ENCODE measurements at regions not wholly inside any gene's neighbourhood (a gene's known extent, or its start where the extent isn't known, plus 50 kb on each side); places are given as distances from the start of the nearest gene placed in this dataset.

GRCh38 chr17:74015990-74016389, 187.5 kb upstream of the RPL38 start:
- DNase-seq (ENCODE audit: low spot score) = no peak

GRCh38 chr17:74016461-74016860, 187.0 kb upstream of the RPL38 start:
- DNase-seq (ENCODE audit: low spot score) = no peak

- DNase-seq (ENCODE audit: low spot score) = no peak
Measured at GRCh38 chr17:74017466-74017865, 186.0 kb upstream of the RPL38 start.

- no peak for DNase-seq (ENCODE audit: low spot score)
Measured at GRCh38 chr17:74018115-74018514, 185.4 kb upstream of the RPL38 start.

GRCh38 chr17:74019271-74019670, 184.2 kb upstream of the RPL38 start:
- no peak for DNase-seq (ENCODE audit: low spot score)

- no peak for DNase-seq (ENCODE audit: low spot score)
Measured at GRCh38 chr17:74019860-74020259, 183.6 kb upstream of the RPL38 start.

- DNase-seq (ENCODE audit: low spot score) = no peak
Measured at GRCh38 chr17:74020522-74020921, 183.0 kb upstream of the RPL38 start.

GRCh38 chr17:74024871-74025531, 178.5 kb upstream of the RPL38 start:
- no peak for DNase-seq (ENCODE audit: low spot score)

GRCh38 chr17:74027444-74027843, 176.0 kb upstream of the RPL38 start:
- DNase-seq (ENCODE audit: low spot score) = no peak

- no peak for DNase-seq (ENCODE audit: low spot score)
Measured at GRCh38 chr17:74028354-74029116, 174.9 kb upstream of the RPL38 start.

- no peak for DNase-seq (ENCODE audit: low spot score)
Measured at GRCh38 chr17:74031316-74032090, 172.0 kb upstream of the RPL38 start.

- DNase-seq (ENCODE audit: low spot score) = no peak
Measured at GRCh38 chr17:74032222-74032621, 171.3 kb upstream of the RPL38 start.

- DNase-seq (ENCODE audit: low spot score) = no peak
Measured at GRCh38 chr17:74037320-74037719, 166.2 kb upstream of the RPL38 start.

- no peak for DNase-seq (ENCODE audit: low spot score)
Measured at GRCh38 chr17:74040291-74040690, 163.2 kb upstream of the RPL38 start.

- DNase-seq (ENCODE audit: low spot score) = no peak
Measured at GRCh38 chr17:74040729-74041128, 162.7 kb upstream of the RPL38 start.

- no peak for DNase-seq (ENCODE audit: low spot score)
Measured at GRCh38 chr17:74041869-74042640, 161.4 kb upstream of the RPL38 start.

GRCh38 chr17:74042744-74043486, 160.6 kb upstream of the RPL38 start:
- peak; percentile 87 for DNase-seq (ENCODE audit: low spot score)

GRCh38 chr17:74043976-74044375, 159.5 kb upstream of the RPL38 start:
- DNase-seq (ENCODE audit: low spot score) = no peak

- no peak for DNase-seq (ENCODE audit: low spot score)
Measured at GRCh38 chr17:74045608-74046280, 157.7 kb upstream of the RPL38 start.

GRCh38 chr17:74049167-74049966, 154.1 kb upstream of the RPL38 start:
- no peak for DNase-seq (ENCODE audit: low spot score)
